ENCODE measurements at regions not wholly inside any gene's neighbourhood (a gene's known extent, or its start where the extent isn't known, plus 50 kb on each side); places are given as distances from the start of the nearest gene placed in this dataset.

- POLR2A ChIA-PET (ENCODE audit: unreplicated experiment) = no interaction called here
- no peaks in the 10 kb centered on the region for H4K20me1 ChIP-seq (ENCODE audit: insufficient read depth)
- no peaks in the 10 kb centered on the region for H3K36me3 ChIP-seq (ENCODE audit: low read depth)
- CTCF ChIA-PET = no interaction called here
- TF ChIP-seq CTCF (conservative IDR thresholded peaks at IDR 0.05) = no peak
- no peak for TF ChIP-seq EZH2 (IDR thresholded peaks at IDR 0.05; ENCODE audit: low read depth)
- no peaks in the 10 kb centered on the region for H3K9me3 ChIP-seq (ENCODE audit: insufficient read depth, low read depth)
- no peaks in the 10 kb centered on the region for H3F3A ChIP-seq (ENCODE audit: insufficient read depth, low read depth)
- H3K27me3 ChIP-seq (ENCODE audit: insufficient read depth, low read depth) = no peaks in the 10 kb centered on the region
- no peaks in the 10 kb centered on the region for H3K9me2 ChIP-seq (ENCODE audit: insufficient read depth)
- intact Hi-C loops (cut with micrococcal nuclease; ENCODE audit: unreplicated experiment) = no loop called here
- H3K27ac ChIP-seq = no peak overlapping the region
- H3K79me2 ChIP-seq (ENCODE audit: low read depth) = no peaks in the 10 kb centered on the region
- no TSS peak for BruUV-seq (replicated peaks)
- no peak overlapping the region for H2AFZ ChIP-seq
- no peaks in the 10 kb centered on the region for H3K4me1 ChIP-seq (replicated peaks; ENCODE audit: insufficient read depth)
- no peak overlapping the region for H3K4me2 ChIP-seq
- no peak overlapping the region for H3K4me3 ChIP-seq
- no peak for DNase-seq
These were observed 585.8 kb downstream of the TLE4 start for GRCh38 chr9:80157561-80157983.

GRCh38 chr9:80156756-80157472 lies 585.1 kb downstream of the TLE4 start:
- no peaks in the 10 kb centered on the region for H3K27me3 ChIP-seq (ENCODE audit: insufficient read depth, low read depth)
- no peaks in the 10 kb centered on the region for H3K79me2 ChIP-seq (ENCODE audit: low read depth)
- H3K4me2 ChIP-seq = no peak overlapping the region
- ChIA-PET CTCF (no interaction called here), POLR2A (ENCODE audit: unreplicated experiment) (interaction anchor here (0.6 kb wide), 1 partner anchor 13 kb away, joined by 3 read pairs; no protein-coding TSS in a partner anchor)
- no peaks in the 10 kb centered on the region for H3F3A ChIP-seq (ENCODE audit: insufficient read depth, low read depth)
- H3K36me3 ChIP-seq (ENCODE audit: low read depth) = no peaks in the 10 kb centered on the region
- no peak overlapping the region for H2AFZ ChIP-seq
- no peaks in the 10 kb centered on the region for H3K4me1 ChIP-seq (replicated peaks; ENCODE audit: insufficient read depth)
- H3K27ac ChIP-seq = no peak overlapping the region
- DNase-seq = no peak
- no peak overlapping the region for H3K4me3 ChIP-seq
- intact Hi-C loops (cut with micrococcal nuclease; ENCODE audit: unreplicated experiment) = no loop called here
- no TSS peak for BruUV-seq (replicated peaks)
- H3K9me3 ChIP-seq (ENCODE audit: insufficient read depth, low read depth) = no peaks in the 10 kb centered on the region
- no peak for TF ChIP-seq EZH2 (IDR thresholded peaks at IDR 0.05; ENCODE audit: low read depth)
- TF ChIP-seq CTCF (conservative IDR thresholded peaks at IDR 0.05) = no peak
- no peaks in the 10 kb centered on the region for H3K9me2 ChIP-seq (ENCODE audit: insufficient read depth)
- no peaks in the 10 kb centered on the region for H4K20me1 ChIP-seq (ENCODE audit: insufficient read depth)

GRCh38 chr9:80156262-80156661 lies 584.5 kb downstream of the TLE4 start:
- CTCF ChIA-PET = no interaction called here
- H3K4me2 ChIP-seq = no peak overlapping the region
- H3K79me2 ChIP-seq (ENCODE audit: low read depth) = no peaks in the 10 kb centered on the region
- no peaks in the 10 kb centered on the region for H3F3A ChIP-seq (ENCODE audit: insufficient read depth, low read depth)
- H3K27ac ChIP-seq = no peak overlapping the region
- H3K4me3 ChIP-seq = no peak overlapping the region
- no peaks in the 10 kb centered on the region for H3K9me2 ChIP-seq (ENCODE audit: insufficient read depth)
- no peaks in the 10 kb centered on the region for H3K27me3 ChIP-seq (ENCODE audit: insufficient read depth, low read depth)
- H3K9me3 ChIP-seq (ENCODE audit: insufficient read depth, low read depth) = no peaks in the 10 kb centered on the region
- no peaks in the 10 kb centered on the region for H3K36me3 ChIP-seq (ENCODE audit: low read depth)
- BruUV-seq (replicated peaks) = no TSS peak
- TF ChIP-seq EZH2 (IDR thresholded peaks at IDR 0.05; ENCODE audit: low read depth) (no peak), CTCF (conservative IDR thresholded peaks at IDR 0.05) (no peak)
- intact Hi-C loops (cut with micrococcal nuclease; ENCODE audit: unreplicated experiment) = no loop called here
- POLR2A ChIA-PET (ENCODE audit: unreplicated experiment) = interaction anchor here (0.6 kb wide), 1 partner anchor 12 kb away, joined by 3 read pairs; no protein-coding TSS in a partner anchor
- H2AFZ ChIP-seq = no peak overlapping the region
- DNase-seq = no peak
- H4K20me1 ChIP-seq (ENCODE audit: insufficient read depth) = no peaks in the 10 kb centered on the region
- H3K4me1 ChIP-seq (replicated peaks; ENCODE audit: insufficient read depth) = no peaks in the 10 kb centered on the region
